Parathyroid adenoma (tissue), 2 donors: ENCODE measurements at regions not wholly inside any gene's neighbourhood (a gene's known extent, or its start where the extent isn't known, plus 50 kb on each side); places are given as distances from the start of the nearest gene placed in this dataset.

Experiments
- H2AFZ ChIP-seq: fragments of 300-600 bp; sonication (generic); one replicate; pipeline ENCODE4 v1.7.0; 2017; ENCODE audit warnings: antibody characterized with exemption, mild to moderate bottlenecking
- H3K27ac ChIP-seq: fragments of 300-600 bp; sonication (generic); one replicate; pipeline ENCODE4 v1.7.0; 2017
- H3K27me3 ChIP-seq: fragments of 300-600 bp; sonication (generic); one replicate; pipeline ENCODE4 v1.7.0; 2017; ENCODE audit warnings: low read length; ENCODE audit not compliant: control insufficient read depth, insufficient read depth
- H3K36me3 ChIP-seq: fragments of 300-600 bp; sonication (generic); one replicate; pipeline ENCODE4 v1.7.0; 2017; ENCODE audit warnings: low read length; ENCODE audit not compliant: control insufficient read depth, insufficient read depth
- H3K4me1 ChIP-seq: fragments of 300-600 bp; sonication (generic); one replicate; pipeline ENCODE4 v1.7.0; 2017; ENCODE audit warnings: control low read depth
- H3K4me2 ChIP-seq: fragments of 300-600 bp; sonication (generic); one replicate; pipeline ENCODE4 v1.7.0; 2017; ENCODE audit warnings: low read length
- H3K4me3 ChIP-seq: fragments of 300-600 bp; sonication (generic); one replicate; pipeline ENCODE4 v1.7.0; 2017; ENCODE audit warnings: low read depth, low read length
- H3K79me2 ChIP-seq: fragments of 300-600 bp; sonication (generic); one replicate; pipeline ENCODE4 v1.7.0; 2017; ENCODE audit warnings: control low read depth
- H3K9ac ChIP-seq: fragments of 300-600 bp; sonication (generic); one replicate; pipeline ENCODE4 v1.7.0; 2017; ENCODE audit warnings: mild to moderate bottlenecking
- H3K9me3 ChIP-seq: fragments of 300-600 bp; sonication (generic); one replicate; pipeline ENCODE4 v1.7.0; 2017; ENCODE audit warnings: low read length; ENCODE audit not compliant: control insufficient read depth
- TF ChIP-seq, protein P1 (sequence below): fragments of 300-600 bp; sonication (generic); IDR thresholded peaks from one replicate; pipeline ENCODE4 v1.7.0; 2017; ENCODE audit warnings: antibody characterized with exemption, mild to moderate bottlenecking
- donor health status: primary hyperparathyroidism.

DNA sequence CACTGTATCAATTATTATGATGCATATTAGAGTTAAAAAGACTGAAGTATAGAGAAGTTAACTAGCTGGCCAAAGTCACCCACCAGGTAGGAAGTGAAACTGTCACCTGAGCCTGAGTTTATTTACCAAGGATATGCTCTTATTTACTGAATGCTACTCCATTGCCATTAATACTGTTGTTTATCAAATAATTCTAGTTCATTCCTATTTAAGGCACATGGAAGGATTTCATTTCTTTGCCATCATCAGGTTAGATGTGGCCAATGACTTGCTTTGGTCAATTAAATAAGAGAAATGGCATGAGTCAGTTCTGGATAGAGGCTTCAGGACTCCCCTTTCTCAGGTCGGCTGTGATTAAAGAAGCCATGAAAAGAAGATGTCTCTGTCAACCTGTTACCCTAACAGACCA, 169.6 kb downstream of the KCNJ2 start:
- Histone ChIP-seq H3K4me3 (no peak overlapping the region), H3K9me3 (no peaks in the 10 kb centered on the region), H3K9ac (no peak overlapping the region), H3K36me3 (no peaks in the 10 kb centered on the region), H3K27ac (peak overlapping the region; percentile 98), H3K4me1 (peaks cover 78% of the 10 kb centered on the region), H2AFZ (peak overlapping the region; percentile 65), H3K79me2 (no peaks in the 10 kb centered on the region), H3K27me3 (no peaks in the 10 kb centered on the region), H3K4me2 (no peak overlapping the region)
- TF ChIP-seq, protein P1, sequence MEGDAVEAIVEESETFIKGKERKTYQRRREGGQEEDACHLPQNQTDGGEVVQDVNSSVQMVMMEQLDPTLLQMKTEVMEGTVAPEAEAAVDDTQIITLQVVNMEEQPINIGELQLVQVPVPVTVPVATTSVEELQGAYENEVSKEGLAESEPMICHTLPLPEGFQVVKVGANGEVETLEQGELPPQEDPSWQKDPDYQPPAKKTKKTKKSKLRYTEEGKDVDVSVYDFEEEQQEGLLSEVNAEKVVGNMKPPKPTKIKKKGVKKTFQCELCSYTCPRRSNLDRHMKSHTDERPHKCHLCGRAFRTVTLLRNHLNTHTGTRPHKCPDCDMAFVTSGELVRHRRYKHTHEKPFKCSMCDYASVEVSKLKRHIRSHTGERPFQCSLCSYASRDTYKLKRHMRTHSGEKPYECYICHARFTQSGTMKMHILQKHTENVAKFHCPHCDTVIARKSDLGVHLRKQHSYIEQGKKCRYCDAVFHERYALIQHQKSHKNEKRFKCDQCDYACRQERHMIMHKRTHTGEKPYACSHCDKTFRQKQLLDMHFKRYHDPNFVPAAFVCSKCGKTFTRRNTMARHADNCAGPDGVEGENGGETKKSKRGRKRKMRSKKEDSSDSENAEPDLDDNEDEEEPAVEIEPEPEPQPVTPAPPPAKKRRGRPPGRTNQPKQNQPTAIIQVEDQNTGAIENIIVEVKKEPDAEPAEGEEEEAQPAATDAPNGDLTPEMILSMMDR, result no peak

DNA sequence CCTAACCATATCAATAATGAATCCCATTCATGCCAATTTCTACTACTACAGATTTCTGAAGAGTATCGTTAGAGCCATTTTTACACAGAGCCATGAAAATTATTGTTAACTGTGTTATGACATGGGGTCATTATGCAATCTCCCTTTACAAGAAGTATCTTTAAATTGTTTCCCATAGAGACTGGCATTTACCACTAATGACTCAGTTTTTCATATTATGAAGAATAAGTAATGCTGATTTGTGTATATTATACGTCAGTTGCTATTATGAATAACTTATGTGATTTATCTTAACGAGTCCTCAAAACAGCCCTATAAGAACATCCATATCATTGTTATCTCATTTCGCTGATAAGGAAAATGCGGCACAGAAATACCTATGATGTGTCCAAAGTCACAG, 173.8 kb downstream of the KCNJ2 start:
- no peaks in the 10 kb centered on the region for H3K27me3 ChIP-seq
- peak overlapping the region; percentile 98 for H3K27ac ChIP-seq
- H2AFZ ChIP-seq, result peak overlapping the region; percentile 70
- no peaks in the 10 kb centered on the region for H3K9me3 ChIP-seq
- H3K36me3 ChIP-seq, result no peaks in the 10 kb centered on the region
- TF ChIP-seq, protein P1, result no peak
- H3K4me1 ChIP-seq, result peaks cover 54% of the 10 kb centered on the region
- H3K9ac ChIP-seq, result no peak overlapping the region
- H3K79me2 ChIP-seq, result no peaks in the 10 kb centered on the region
- no peak overlapping the region for H3K4me2 ChIP-seq
- H3K4me3 ChIP-seq, result no peak overlapping the region

DNA sequence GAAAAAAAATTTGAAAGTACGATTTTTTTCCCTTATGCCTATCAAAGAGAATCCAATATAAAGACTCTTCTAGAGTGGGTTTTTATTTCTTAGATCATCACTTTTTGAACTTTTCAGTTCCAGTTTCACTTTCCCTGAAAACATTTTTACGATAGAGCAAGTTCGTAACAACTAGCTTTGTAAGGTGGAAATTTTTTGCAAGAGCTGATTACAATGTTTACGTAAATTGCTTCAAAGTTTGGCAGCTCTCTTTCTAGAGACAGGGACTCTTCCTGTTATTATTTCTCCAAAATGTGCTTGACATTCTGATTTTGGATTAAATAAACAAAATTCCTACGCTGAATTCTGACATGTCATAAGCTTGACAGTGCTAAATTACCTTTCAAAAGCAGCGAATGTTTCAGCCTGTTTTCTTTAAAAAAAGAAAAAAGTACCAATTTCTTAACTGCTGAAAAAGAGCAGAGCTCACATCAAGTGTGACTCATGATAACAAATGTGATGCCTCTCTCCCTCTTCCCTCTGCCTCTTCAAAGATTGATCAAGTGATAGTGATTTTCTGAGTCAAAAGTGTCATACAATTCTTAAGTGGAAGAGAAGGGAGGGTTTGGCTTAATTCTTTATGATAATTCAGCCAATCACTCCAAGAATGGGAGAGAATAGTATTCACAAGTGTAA, 175.2 kb downstream of the KCNJ2 start:
- Histone ChIP-seq H3K36me3 (no peaks in the 10 kb centered on the region), H3K79me2 (no peaks in the 10 kb centered on the region), H3K9me3 (no peaks in the 10 kb centered on the region), H3K9ac (peak overlapping the region; percentile 56), H3K27ac (peak overlapping the region; percentile 98), H3K27me3 (no peaks in the 10 kb centered on the region), H3K4me2 (peak overlapping the region; percentile 87), H3K4me1 (peaks cover 41% of the 10 kb centered on the region), H2AFZ (peak overlapping the region; percentile 70), H3K4me3 (peak overlapping the region; percentile 71)
- TF ChIP-seq, protein P1, result no peak

DNA sequence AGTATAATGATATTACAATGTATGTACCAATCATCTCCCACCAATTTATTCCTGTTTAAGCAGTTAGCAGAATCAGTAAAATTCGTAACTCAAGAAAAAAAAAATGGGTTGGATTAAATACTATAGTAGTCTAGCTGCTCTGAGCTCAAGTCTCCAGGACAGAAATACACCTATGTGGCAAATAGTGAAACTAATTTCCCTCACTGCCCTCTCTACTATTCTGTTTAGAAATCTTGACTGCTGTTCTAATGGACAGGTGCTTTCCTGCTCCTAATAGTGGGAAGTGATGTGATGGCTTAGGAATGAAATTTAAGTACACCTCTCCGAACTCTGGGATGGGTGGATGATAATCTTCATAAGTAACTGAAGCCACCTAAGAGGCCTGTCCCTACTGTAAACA, 175.7 kb downstream of the KCNJ2 start:
- Histone ChIP-seq H3K4me3 (peak overlapping the region; percentile 71), H3K9me3 (no peaks in the 10 kb centered on the region), H3K27me3 (no peaks in the 10 kb centered on the region), H3K4me2 (peak overlapping the region; percentile 87), H3K27ac (peak overlapping the region; percentile 98), H3K4me1 (peaks cover 36% of the 10 kb centered on the region), H3K36me3 (no peaks in the 10 kb centered on the region), H3K9ac (no peak overlapping the region), H3K79me2 (no peaks in the 10 kb centered on the region), H2AFZ (peak overlapping the region; percentile 70)
- TF ChIP-seq, protein P1, result no peak

DNA sequence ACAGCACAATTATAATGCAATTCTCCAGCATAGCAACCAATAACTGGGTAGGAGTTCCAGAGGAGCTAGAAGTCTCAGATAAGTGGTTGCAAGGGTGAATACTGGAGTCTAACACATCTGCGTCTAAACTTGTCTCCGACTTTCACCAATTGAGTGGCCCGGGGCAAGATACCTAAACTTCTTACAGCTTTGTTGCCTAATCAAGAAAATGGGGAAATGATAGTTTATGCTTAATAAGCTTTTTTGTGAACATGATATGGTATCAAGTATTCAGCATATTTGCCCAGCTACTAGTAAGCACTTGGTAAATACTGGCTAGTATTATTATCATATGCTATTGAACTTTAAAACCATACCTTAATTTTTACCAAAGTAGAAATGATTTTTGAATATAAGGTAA, 183.5 kb downstream of the KCNJ2 start:
- H3K27me3 ChIP-seq, result no peaks in the 10 kb centered on the region
- H3K27ac ChIP-seq, result no peak overlapping the region
- no peak overlapping the region for H3K9ac ChIP-seq
- H3K4me1 ChIP-seq, result peaks cover 16% of the 10 kb centered on the region
- H3K79me2 ChIP-seq, result no peaks in the 10 kb centered on the region
- H2AFZ ChIP-seq, result no peak overlapping the region
- TF ChIP-seq, protein P1, result no peak
- no peaks in the 10 kb centered on the region for H3K36me3 ChIP-seq
- no peaks in the 10 kb centered on the region for H3K9me3 ChIP-seq
- no peak overlapping the region for H3K4me2 ChIP-seq
- H3K4me3 ChIP-seq, result no peak overlapping the region
